Gastrocnemius medialis (tissue), 4 donors: ENCODE measurements at regions not wholly inside any gene's neighbourhood (a gene's known extent, or its start where the extent isn't known, plus 50 kb on each side); places are given as distances from the start of the nearest gene placed in this dataset.

Experiments
- ATAC-seq, 2 donors: fragments of 150-250 bp; one replicate each; pipeline ENCODE4 v1.9.1; 2016
- DNase-seq, 2 donors: peaks; one replicate each; pipeline ENCODE4 v3.0.0-alpha.2; 2019
- H3K27ac ChIP-seq, 4 donors: fragments of 200-600 bp; sonication (generic); 1 replicate in 1 of 4; 2 replicates in 3 of 4; pipeline ENCODE4 v1.5.1; 2016 to 2018; ENCODE audit warnings: mild to moderate bottlenecking in 2 of 4, moderate library complexity in 1 of 4
- H3K27me3 ChIP-seq, 3 donors: fragments of 200-600 bp; sonication (generic) in 2 of 3; 1 replicate in 1 of 3; 2 replicates in 2 of 3; pipeline versions ENCODE4 v1.5.1 to v1.6.0; 2016 to 2019; ENCODE audit warnings: mild to moderate bottlenecking in 1 of 3, moderate library complexity in 1 of 3
- H3K36me3 ChIP-seq, 2 donors: fragments of 200-600 bp; sonication (generic) in 1 of 2; one replicate each; pipeline ENCODE4 v1.5.1; 2017 to 2018
- H3K4me1 ChIP-seq, 2 donors: fragments of 200-600 bp; sonication (generic) in 1 of 2; one replicate each; pipeline ENCODE4 v1.5.1; 2016 to 2017; ENCODE audit warnings: mild to moderate bottlenecking in 2 of 2
- H3K4me3 ChIP-seq, 4 donors: fragments of 200-600 bp; sonication (generic) in 3 of 4; 1 replicate in 1 of 4; 2 replicates in 3 of 4; pipeline ENCODE4 v1.5.1; 2016 to 2019; ENCODE audit warnings: mild to moderate bottlenecking in 2 of 4
- H3K9me3 ChIP-seq, 3 donors: fragments of 200-600 bp; sonication (generic) in 2 of 3; 1 replicate in 1 of 3; 2 replicates in 2 of 3; pipeline ENCODE4 v1.5.1; 2016 to 2019
- CTCF ChIP-seq, 5 experiments: fragments of 450-650 bp in 3 of 5; fragments of 200-600 bp in 2 of 5; sonication (generic) in 2 of 5; IDR thresholded peaks in 4 of 5; conservative IDR thresholded peaks in 1 of 5; 1 replicate in 4 of 5; 2 replicates in 1 of 5; pipeline ENCODE4 v1.5.1; 2016 to 2019; ENCODE audit warnings: antibody characterized with exemption in 5 of 5, mild to moderate bottlenecking in 3 of 5, moderate library complexity in 3 of 5
- POLR2A ChIP-seq, 2 donors: fragments of 450-650 bp; IDR thresholded peaks; one replicate each; pipeline ENCODE4 v1.6.1; 2017; ENCODE audit warnings: antibody characterized with exemption in 2 of 2, mild to moderate bottlenecking in 2 of 2, moderate library complexity in 2 of 2
- in situ Hi-C, 4 donors: fragments of 200-750 bp; cut with MboI; loops; one replicate each; pipeline versions ENCODE4 v1.15.0 to v1.8.0; 2017; ENCODE audit warnings: low sequenced_read_pairs in 4 of 4
- intact Hi-C: fragments of 100-400 bp; cut with DNase I; formaldehyde crosslinking; loops from one replicate; pipeline ENCODE4 v1.15.1; 2023; ENCODE audit warnings: low total_unique reads

- peaks cover 15 to 27% (median 23%) of the 10 kb centered on the region in 3 donors for H3K27me3 ChIP-seq
- no peak for ATAC-seq
- in situ Hi-C loops: no loop called here
Observed at GRCh38 chr15:77815015-77815414, 182.3 kb upstream of the LINGO1 start.

GRCh38 chr15:77812664-77813063 is 180.0 kb upstream of the LINGO1 start:
- DNase-seq: no peak
- no peak overlapping the region for H3K27ac ChIP-seq
- ATAC-seq: no peak
- H3K9me3 ChIP-seq: no peaks in the 10 kb centered on the region
- H3K36me3 ChIP-seq: no peaks in the 10 kb centered on the region
- in situ Hi-C loops: no loop called here
- H3K4me1 ChIP-seq: no peaks in the 10 kb centered on the region
- TF ChIP-seq POLR2A (IDR thresholded peaks at IDR 0.05) (no peak), CTCF (IDR thresholded peaks at IDR 0.05 in 4 of 5, conservative IDR thresholded peaks at IDR 0.05 in 1 of 5) (no peak)
- no peak overlapping the region for H3K4me3 ChIP-seq
- intact Hi-C loops: no loop called here
- peaks cover 6 to 16% (median 8%) of the 10 kb centered on the region in 3 donors for H3K27me3 ChIP-seq

More at GRCh38 chr15:77815015-77815414, 182.3 kb upstream of the LINGO1 start:
- intact Hi-C loops: no loop called here
- H3K4me3 ChIP-seq: no peak overlapping the region
- no peaks in the 10 kb centered on the region for H3K36me3 ChIP-seq
- no peak for DNase-seq
- no peaks in the 10 kb centered on the region for H3K4me1 ChIP-seq
- no peaks in the 10 kb centered on the region for H3K9me3 ChIP-seq
- H3K27ac ChIP-seq: no peak overlapping the region
- TF ChIP-seq CTCF (IDR thresholded peaks at IDR 0.05 in 4 of 5, conservative IDR thresholded peaks at IDR 0.05 in 1 of 5): no peak
- TF ChIP-seq POLR2A (IDR thresholded peaks at IDR 0.05): no peak

GRCh38 chr15:77811270-77811669 is 178.6 kb upstream of the LINGO1 start:
- Histone ChIP-seq H3K9me3 (no peaks in the 10 kb centered on the region), H3K27ac (no peak overlapping the region), H3K4me3 (no peak overlapping the region), H3K4me1 (no peaks in the 10 kb centered on the region), H3K27me3 (peaks cover 0 to 7% (median 3%) of the 10 kb centered on the region in 3 donors), H3K36me3 (no peaks in the 10 kb centered on the region)
- TF ChIP-seq CTCF (IDR thresholded peaks at IDR 0.05 in 4 of 5, conservative IDR thresholded peaks at IDR 0.05 in 1 of 5) (no peak), POLR2A (IDR thresholded peaks at IDR 0.05) (no peak)
- intact Hi-C loops (no loop called here), in situ Hi-C loops (no loop called here)
- DNase-seq (no peak), ATAC-seq (no peak)

- intact Hi-C loops: no loop called here
- ATAC-seq (no peak), DNase-seq (no peak)
- no peaks in the 10 kb centered on the region for H3K9me3 ChIP-seq
- no peak overlapping the region for H3K4me3 ChIP-seq
- no peak overlapping the region for H3K27ac ChIP-seq
- in situ Hi-C loops: no loop called here
- no peaks in the 10 kb centered on the region for H3K27me3 ChIP-seq
- H3K36me3 ChIP-seq: no peaks in the 10 kb centered on the region
- H3K4me1 ChIP-seq: no peaks in the 10 kb centered on the region
- TF ChIP-seq POLR2A (IDR thresholded peaks at IDR 0.05): no peak
- TF ChIP-seq CTCF (IDR thresholded peaks at IDR 0.05 in 4 of 5, conservative IDR thresholded peaks at IDR 0.05 in 1 of 5): no peak
Observed at GRCh38 chr15:77810130-77810571, 177.4 kb upstream of the LINGO1 start.

- intact Hi-C loops (no loop called here), in situ Hi-C loops (no loop called here)
- Histone ChIP-seq H3K27me3 (no peaks in the 10 kb centered on the region), H3K4me3 (no peak overlapping the region), H3K36me3 (no peaks in the 10 kb centered on the region), H3K9me3 (no peaks in the 10 kb centered on the region), H3K27ac (no peak overlapping the region), H3K4me1 (no peaks in the 10 kb centered on the region)
- TF ChIP-seq POLR2A (IDR thresholded peaks at IDR 0.05): no peak
- DNase-seq: no peak
- no peak for ATAC-seq
Observed at GRCh38 chr15:77808581-77809177, 176.0 kb upstream of the LINGO1 start.
